Muscle layer of duodenum (tissue), 2 donors: ENCODE measurements at regions not wholly inside any gene's neighbourhood (a gene's known extent, or its start where the extent isn't known, plus 50 kb on each side); places are given as distances from the start of the nearest gene placed in this dataset.

Source experiments
- H3K27ac ChIP-seq: one replicate; pipeline ENCODE4 v1.7.0; 2013; ENCODE audit warnings: mild to moderate bottlenecking, low read length
- H3K27me3 ChIP-seq: one replicate; pipeline ENCODE4 v1.7.0; 2013; ENCODE audit warnings: low read depth, mild to moderate bottlenecking, control low read depth, low read length
- H3K36me3 ChIP-seq, 2 donors: one replicate each; pipeline ENCODE4 v1.7.0; 2013; ENCODE audit warnings: low read length in 2 of 2, control low read depth in 1 of 2, mild to moderate bottlenecking in 1 of 2; ENCODE audit not compliant: insufficient read depth in 2 of 2, control insufficient read depth in 1 of 2
- H3K4me1 ChIP-seq, 2 donors: one replicate each; pipeline ENCODE4 v1.7.0; 2013; ENCODE audit warnings: low read length in 2 of 2, mild to moderate bottlenecking in 2 of 2, control low read depth in 1 of 2, moderate library complexity in 1 of 2; ENCODE audit not compliant: insufficient read depth in 2 of 2, control insufficient read depth in 1 of 2
- H3K4me3 ChIP-seq, 2 donors: one replicate each; pipeline ENCODE4 v1.7.0; 2013; ENCODE audit warnings: low read length in 2 of 2, low read depth in 1 of 2, mild to moderate bottlenecking in 1 of 2
- H3K9me3 ChIP-seq, 2 donors: one replicate each; pipeline ENCODE4 v1.7.0; 2013; ENCODE audit warnings: low read length in 2 of 2, control low read depth in 1 of 2, mild to moderate bottlenecking in 1 of 2; ENCODE audit not compliant: control insufficient read depth in 1 of 2
- donor health status: healthy.

DNA sequence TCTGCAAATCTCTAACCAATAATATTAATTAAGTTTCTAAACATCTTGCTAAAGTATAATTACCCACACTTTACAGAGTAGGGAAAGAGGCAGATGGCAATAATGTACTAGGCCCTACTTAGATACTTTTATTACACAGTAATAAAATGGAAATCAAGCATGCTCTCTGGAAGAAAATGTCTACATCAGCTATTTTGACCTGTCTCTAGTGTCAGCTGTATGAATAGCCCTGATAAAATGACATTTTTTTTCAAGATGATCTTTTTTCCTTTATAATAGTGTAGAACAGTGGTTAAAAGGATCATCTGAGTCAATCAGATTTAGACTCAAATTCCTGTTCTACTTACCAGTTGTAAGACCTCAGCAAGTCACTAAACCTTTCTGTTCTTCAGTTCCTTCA, 397.3 kb downstream of the GRB14 start:
- H3K27me3 ChIP-seq = no peaks in the 10 kb centered on the region
- no peaks in the 10 kb centered on the region for H3K36me3 ChIP-seq
- H3K4me1 ChIP-seq = no peaks in the 10 kb centered on the region
- H3K4me3 ChIP-seq = no peak overlapping the region
- H3K27ac ChIP-seq = no peak overlapping the region
- H3K9me3 ChIP-seq = no peaks in the 10 kb centered on the region

DNA sequence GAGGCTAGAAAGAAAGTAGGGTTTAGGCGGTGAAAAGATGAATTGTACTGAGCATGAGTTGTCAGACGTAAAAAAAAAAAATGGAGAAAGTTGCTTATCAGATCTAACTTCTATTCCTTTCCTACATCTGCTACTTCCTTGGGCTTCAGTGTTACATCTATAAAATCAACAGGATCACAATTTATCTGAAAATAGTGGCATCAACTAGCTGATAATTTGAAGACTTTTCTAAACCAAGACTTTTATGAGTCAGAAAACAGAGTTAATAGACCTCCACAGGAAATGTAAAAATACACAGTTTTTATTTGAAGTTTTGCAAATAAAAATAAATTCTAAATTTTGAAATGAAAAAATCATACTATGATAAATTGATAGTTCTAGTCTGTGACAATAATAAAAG, 399.8 kb downstream of the GRB14 start:
- Histone ChIP-seq H3K36me3 (no peaks in the 10 kb centered on the region), H3K27ac (no peak overlapping the region)

DNA sequence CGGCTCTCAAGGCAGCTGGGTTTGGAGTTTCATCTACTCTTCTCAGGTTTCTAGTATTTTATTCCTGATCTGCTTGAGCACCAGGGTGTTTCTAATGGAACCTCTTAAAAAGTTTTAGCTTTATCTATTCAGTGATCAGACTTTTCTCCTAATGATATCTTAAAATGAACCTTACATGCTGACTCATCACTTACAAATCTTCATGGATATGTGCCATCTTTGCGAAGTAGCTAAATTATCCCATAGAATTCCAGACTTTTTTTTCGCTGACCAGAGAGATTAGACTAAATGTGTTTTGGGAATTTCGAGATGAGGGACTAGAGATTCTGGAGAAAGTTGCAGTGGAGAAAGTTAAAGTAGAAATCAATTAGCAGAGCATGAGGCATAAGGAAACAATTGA, 401.0 kb downstream of the GRB14 start:
- H3K9me3 ChIP-seq = no peaks in the 10 kb centered on the region
- H3K4me1 ChIP-seq = no peaks in the 10 kb centered on the region

More for the DNA sequence above, 399.8 kb downstream of the GRB14 start:
- no peaks in the 10 kb centered on the region for H3K9me3 ChIP-seq
- no peak overlapping the region for H3K4me3 ChIP-seq
- H3K4me1 ChIP-seq = no peaks in the 10 kb centered on the region
- H3K27me3 ChIP-seq = no peaks in the 10 kb centered on the region

DNA sequence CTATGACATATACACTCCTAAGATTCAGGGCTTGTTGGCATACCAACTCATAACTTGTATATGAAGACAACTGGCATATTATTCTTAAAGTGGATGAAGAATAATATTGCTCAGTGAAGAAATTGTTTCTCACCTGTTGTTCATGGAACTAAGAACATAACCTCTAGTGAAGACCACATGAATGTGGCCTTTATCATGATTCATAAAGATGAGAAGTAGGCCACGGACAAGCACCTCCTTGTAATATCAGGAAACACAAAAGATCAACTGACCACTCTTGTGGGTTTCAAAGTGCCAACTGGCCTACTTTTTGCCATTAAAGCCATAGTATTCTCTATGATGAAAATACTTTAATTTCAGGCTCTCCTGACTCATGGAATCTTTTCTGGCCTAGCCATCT, 407.4 kb downstream of the GRB14 start:
- Histone ChIP-seq H3K36me3 (no peaks in the 10 kb centered on the region), H3K4me3 (no peak overlapping the region), H3K27ac (no peak overlapping the region), H3K27me3 (no peaks in the 10 kb centered on the region), H3K4me1 (no peaks in the 10 kb centered on the region), H3K9me3 (no peaks in the 10 kb centered on the region)

More for the DNA sequence above, 401.0 kb downstream of the GRB14 start:
- Histone ChIP-seq H3K4me3 (no peak overlapping the region), H3K36me3 (no peaks in the 10 kb centered on the region), H3K27me3 (no peaks in the 10 kb centered on the region), H3K27ac (no peak overlapping the region)

DNA sequence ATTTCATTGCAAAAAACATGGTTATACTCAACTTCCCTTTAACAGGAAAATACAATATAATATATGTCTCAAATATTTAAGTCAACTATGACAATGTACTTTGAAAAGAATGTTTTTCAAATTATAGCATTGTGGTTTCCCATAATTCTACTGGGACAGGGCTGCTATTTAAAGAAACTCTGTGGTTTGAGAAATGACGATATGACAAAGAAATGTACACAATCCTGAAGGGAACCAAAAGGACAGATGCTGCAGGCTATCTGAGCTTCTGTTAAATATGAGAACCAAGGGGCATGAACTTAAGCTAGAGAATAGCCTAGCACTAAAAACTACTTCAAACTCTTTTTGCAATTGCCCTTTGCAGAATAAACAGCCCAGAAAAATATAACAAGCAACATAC, 415.9 kb downstream of the GRB14 start:
- Histone ChIP-seq H3K9me3 (no peaks in the 10 kb centered on the region), H3K27ac (no peak overlapping the region), H3K4me3 (no peak overlapping the region), H3K4me1 (peaks cover 0 to 6% of the 10 kb centered on the region in 2 donors), H3K27me3 (no peaks in the 10 kb centered on the region), H3K36me3 (no peaks in the 10 kb centered on the region)

DNA sequence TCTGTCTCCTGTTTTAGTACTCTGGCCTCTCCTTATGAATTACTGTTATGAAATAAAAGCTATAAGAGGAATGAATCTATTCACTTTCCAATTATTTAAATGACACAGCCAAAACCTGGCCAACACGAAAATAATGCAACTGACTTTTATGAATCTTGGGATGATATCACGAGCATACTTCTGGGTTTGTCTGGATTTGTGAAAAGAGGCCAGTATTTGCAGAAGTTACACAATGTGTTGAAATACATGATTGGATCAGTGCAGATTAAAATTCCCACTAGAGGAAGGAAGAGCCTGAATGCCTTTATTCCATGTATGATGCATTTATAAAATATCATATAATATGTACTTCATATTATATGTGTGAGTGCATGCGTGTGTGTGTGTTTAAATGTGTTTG, 418.2 kb downstream of the GRB14 start:
- Histone ChIP-seq H3K4me3 (no peak overlapping the region), H3K36me3 (no peaks in the 10 kb centered on the region), H3K4me1 (peaks cover 0 to 6% of the 10 kb centered on the region in 2 donors), H3K27ac (no peak overlapping the region), H3K27me3 (no peaks in the 10 kb centered on the region), H3K9me3 (peaks cover 0 to 2% of the 10 kb centered on the region in 2 donors)

DNA sequence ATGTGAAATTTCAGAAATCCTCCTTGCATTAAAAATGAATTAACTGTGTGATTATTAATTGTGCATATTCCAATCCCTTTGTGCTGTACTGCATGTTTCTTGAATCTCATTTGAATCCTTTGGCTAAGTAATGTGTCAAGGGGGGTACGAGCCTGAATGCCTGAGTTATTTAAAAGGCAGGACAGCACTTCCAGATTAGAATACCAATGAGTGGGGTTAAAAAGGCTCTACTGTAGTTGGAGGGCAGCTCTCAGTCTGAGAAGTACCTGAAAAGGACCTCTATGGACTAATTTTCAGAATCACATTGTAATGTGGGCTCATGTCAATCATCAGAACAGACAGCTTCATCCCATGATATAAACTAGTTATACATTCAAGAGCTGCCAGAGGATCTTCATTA, 423.0 kb downstream of the GRB14 start:
- no peak overlapping the region for H3K27ac ChIP-seq
- no peaks in the 10 kb centered on the region for H3K4me1 ChIP-seq
- peaks cover 0 to 2% of the 10 kb centered on the region in 2 donors for H3K9me3 ChIP-seq
- H3K36me3 ChIP-seq = no peaks in the 10 kb centered on the region
- H3K27me3 ChIP-seq = no peaks in the 10 kb centered on the region
- H3K4me3 ChIP-seq = no peak overlapping the region

DNA sequence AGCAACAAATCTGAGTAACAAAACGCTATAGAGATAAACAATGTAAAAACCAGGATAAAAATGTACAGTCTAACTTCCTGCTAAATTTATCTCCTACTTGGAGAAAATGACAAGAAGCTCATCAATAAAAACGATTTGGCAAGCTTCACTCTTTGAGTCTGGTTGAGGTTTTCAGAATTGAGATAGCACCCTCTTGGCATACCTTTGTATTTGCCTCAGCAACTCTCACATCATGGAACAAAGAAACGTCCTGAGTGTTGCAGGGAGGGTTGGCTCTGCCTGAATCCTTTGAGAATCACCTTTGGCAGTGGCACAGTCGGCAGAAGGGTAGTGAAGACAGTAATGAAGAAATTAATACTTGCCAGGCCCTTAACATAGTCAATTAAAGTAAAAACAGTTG, 430.6 kb downstream of the GRB14 start:
- no peaks in the 10 kb centered on the region for H3K36me3 ChIP-seq
- H3K27ac ChIP-seq = no peak overlapping the region
- no peaks in the 10 kb centered on the region for H3K27me3 ChIP-seq
- no peaks in the 10 kb centered on the region for H3K4me1 ChIP-seq
- no peak overlapping the region for H3K4me3 ChIP-seq
- peaks cover 0 to 2% of the 10 kb centered on the region in 2 donors for H3K9me3 ChIP-seq

DNA sequence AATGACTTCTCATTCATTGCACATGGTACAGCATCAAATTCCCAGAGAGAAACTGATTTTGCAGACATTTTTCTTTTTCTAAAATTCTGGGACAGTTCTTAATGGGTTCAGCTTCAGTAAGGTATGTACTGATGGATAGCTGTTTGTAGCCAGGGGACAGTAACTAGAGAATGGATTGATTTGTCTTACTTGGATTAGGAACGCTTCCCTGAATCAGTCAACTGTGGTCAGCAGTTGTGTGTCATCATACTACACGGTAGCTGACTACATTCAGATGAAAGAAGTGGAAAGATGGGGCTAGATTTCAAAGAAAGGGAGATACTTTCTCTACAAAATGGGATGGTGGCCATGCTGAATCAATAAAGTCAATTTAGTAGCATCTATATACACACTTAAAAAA, 431.4 kb downstream of the GRB14 start:
- H3K4me3 ChIP-seq = no peak overlapping the region
- no peak overlapping the region for H3K27ac ChIP-seq
- H3K9me3 ChIP-seq = peaks cover 0 to 2% of the 10 kb centered on the region in 2 donors
- H3K4me1 ChIP-seq = no peaks in the 10 kb centered on the region
- H3K27me3 ChIP-seq = no peaks in the 10 kb centered on the region
- no peaks in the 10 kb centered on the region for H3K36me3 ChIP-seq

DNA sequence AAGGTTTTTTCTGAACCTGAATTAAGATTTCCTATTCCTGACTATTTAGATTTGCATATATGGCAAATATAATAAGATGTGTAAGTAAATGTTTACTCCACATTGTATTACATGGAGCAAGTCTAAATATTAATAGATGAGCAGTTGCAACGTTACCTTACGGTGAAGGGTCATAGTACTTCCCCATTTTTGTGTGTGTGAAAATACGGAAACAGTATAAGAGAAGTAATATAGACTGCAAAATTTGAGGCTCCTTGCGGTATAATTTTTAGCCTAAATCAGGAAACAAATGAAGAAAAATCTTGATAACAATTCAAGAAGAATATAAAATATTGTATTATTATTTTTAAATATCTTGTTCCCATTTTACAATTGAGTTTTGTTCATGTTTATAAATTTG, 434.2 kb downstream of the GRB14 start:
- Histone ChIP-seq H3K4me3 (no peak overlapping the region), H3K36me3 (no peaks in the 10 kb centered on the region), H3K9me3 (peaks cover 0 to 2% of the 10 kb centered on the region in 2 donors), H3K27me3 (no peaks in the 10 kb centered on the region), H3K4me1 (no peaks in the 10 kb centered on the region), H3K27ac (no peak overlapping the region)

DNA sequence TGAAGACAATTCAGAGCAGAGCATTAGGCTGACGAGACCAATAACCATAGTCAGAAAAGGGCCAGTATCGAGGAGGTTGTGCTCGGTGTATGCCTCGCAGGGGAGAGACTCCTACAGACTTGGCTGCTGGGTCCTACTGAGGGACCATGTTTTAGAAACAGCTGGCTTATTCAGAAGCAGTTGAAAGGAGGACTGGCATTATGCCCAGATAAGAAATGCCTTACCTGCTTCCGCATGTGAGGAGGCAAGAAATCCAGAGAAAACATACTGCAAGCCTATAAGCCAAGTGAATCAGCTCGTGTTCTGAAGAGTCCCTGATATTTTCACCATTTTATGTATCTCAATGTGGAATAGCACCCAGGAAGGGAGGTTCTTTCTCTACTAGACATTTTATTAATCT, 434.7 kb downstream of the GRB14 start:
- H3K4me3 ChIP-seq = no peak overlapping the region
- H3K4me1 ChIP-seq = no peaks in the 10 kb centered on the region
- H3K27me3 ChIP-seq = no peaks in the 10 kb centered on the region
- H3K27ac ChIP-seq = no peak overlapping the region
- peaks cover 0 to 2% of the 10 kb centered on the region in 2 donors for H3K9me3 ChIP-seq
- no peaks in the 10 kb centered on the region for H3K36me3 ChIP-seq

DNA sequence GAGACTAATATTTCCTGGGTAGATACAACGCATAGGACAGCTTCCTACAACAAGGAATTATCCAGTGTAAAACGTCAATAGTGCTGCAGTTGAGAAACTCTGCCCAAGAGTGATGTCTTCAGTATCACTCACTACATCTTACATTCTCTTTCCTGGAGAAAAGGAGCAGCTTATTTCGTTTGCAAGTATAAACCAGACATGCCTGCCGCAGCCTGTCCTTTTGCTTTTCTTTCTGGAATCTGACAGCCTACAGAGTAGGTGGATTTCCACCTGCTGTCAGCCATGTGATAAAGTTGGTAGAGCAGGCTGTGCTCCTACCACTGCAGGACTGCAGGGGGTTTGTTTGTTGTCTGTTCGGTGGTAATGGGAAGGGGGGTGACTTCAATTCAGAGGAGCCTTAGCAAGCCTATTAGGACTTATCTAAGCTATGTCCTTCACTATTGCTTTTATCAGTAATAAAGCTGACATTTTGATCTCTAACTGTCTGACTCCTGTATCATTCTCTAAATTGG, 439.1 kb downstream of the GRB14 start:
- Histone ChIP-seq H3K27ac (no peak overlapping the region), H3K4me1 (no peaks in the 10 kb centered on the region), H3K4me3 (no peak overlapping the region), H3K9me3 (no peaks in the 10 kb centered on the region), H3K27me3 (no peaks in the 10 kb centered on the region), H3K36me3 (no peaks in the 10 kb centered on the region)
